ENCODE measurements at regions not wholly inside any gene's neighbourhood (a gene's known extent, or its start where the extent isn't known, plus 50 kb on each side); places are given as distances from the start of the nearest gene placed in this dataset.

DNA sequence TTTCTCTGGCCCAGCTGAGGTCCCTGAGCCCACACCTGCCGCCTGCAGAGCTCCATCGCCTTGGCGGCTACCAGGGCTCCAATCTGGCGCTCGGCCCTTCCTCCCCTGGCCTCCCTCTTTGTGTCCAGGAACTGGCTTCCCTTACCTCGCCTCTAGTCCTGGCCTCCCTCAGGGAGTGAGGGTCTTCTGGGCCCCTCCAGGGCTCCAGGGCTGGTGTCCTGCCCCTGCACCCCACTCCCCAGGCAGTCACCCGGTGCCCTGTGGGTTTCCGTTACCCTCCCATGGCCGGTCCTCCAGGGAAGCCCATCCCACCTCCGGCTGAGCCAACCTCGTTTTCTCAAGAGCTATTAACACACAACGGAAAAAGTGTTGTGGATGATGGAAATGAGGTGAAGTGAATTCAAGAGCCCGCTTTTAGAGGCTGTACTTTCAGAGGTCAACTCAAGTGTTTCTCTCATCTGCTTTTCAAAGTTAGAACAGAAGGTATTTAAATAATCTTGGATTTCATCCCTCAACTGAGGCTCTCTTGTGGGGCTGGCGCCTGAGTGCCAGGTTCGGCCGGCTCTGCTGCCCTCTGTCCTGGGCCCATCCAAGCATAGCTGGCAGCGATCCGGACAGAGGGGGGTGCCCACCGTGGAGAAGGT, 131.9 kb downstream of the ASB1 start:
- TF ChIP-seq, protein P1, sequence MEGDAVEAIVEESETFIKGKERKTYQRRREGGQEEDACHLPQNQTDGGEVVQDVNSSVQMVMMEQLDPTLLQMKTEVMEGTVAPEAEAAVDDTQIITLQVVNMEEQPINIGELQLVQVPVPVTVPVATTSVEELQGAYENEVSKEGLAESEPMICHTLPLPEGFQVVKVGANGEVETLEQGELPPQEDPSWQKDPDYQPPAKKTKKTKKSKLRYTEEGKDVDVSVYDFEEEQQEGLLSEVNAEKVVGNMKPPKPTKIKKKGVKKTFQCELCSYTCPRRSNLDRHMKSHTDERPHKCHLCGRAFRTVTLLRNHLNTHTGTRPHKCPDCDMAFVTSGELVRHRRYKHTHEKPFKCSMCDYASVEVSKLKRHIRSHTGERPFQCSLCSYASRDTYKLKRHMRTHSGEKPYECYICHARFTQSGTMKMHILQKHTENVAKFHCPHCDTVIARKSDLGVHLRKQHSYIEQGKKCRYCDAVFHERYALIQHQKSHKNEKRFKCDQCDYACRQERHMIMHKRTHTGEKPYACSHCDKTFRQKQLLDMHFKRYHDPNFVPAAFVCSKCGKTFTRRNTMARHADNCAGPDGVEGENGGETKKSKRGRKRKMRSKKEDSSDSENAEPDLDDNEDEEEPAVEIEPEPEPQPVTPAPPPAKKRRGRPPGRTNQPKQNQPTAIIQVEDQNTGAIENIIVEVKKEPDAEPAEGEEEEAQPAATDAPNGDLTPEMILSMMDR (IDR thresholded peaks at IDR 0.05 in 4 of 5, conservative IDR thresholded peaks at IDR 0.05 in 1 of 5): no peak
- no peak for TF ChIP-seq POLR2A (IDR thresholded peaks at IDR 0.05)
